ENCODE measurements at regions not wholly inside any gene's neighbourhood (a gene's known extent, or its start where the extent isn't known, plus 50 kb on each side); places are given as distances from the start of the nearest gene placed in this dataset.

DNA sequence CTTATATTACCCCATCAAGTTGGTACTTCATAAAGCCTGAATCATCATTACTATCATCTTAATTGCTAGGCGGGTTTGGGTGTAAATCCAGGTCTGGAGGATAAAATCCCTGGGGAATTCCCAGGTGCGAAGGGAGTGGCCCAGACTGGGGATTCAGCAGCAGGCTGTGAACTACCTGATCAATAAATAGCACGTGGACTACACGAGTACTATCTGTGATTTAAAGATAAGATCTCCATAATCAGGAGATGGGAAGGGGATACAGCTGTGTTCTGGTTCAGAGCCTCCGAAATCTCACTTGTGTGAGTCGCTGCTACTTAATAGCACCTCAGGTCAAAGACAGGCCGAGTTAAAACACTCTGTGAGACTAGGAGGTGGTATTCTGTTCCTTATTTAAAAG lies 512.6 kb upstream of the ZFHX3 start:
- no peak for ATAC-seq

DNA sequence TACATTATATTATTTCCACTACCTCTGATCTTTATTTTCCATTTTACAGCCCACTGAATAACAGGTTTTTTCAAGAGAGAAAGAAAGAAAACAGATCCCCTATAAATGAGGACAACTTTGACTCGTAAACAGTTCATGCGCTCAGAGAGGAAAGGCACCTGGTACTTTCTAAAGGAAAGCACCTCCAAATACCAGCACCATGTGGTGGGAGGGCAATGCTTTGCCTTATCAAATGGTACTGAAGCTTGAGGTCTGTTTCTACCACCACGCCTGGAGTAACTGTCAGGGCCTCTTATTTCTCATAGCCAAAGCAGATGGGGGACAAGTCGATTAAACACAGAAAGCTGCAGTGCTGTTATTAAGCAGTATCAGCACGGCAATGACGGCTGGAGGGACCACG lies 510.3 kb upstream of the ZFHX3 start:
- no peak for ATAC-seq

DNA sequence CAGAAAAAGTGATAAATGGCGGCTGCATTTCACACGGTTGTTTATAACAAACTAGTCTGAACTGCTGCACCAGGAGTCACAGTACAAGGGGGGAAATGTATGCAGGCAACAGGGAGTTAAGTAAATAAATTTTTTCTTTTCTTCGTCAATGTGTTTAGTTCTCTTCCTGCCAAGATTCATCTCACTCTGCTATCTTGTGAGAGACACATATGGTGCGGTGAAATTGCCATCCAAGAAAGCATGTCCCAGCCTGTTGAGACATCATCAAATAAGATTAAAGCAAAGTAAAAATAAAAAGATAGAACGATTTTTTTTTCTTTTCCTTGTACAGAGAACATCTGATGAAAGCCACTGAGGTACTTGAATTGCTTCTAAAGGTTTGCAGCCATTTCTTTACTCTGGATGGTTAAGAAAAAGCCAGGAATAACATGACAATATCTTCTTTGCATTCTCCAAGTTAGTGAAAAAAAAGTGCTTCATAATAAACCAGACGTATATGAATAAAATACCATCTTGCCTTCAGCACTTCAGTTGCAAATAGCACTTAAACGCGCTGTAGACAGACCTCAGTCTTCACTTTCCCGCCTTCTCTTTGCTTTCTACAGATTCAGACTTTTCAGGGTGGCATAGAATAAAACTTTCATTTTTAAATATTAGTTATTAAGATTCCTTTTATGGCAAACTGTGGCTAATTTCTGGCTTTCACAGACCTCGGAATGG lies 506.2 kb upstream of the ZFHX3 start:
- no peak for ATAC-seq

- ATAC-seq = no peak
These were observed 502.2 kb upstream of the ZFHX3 start for GRCh38 chr16:73549984-73550631.

- ATAC-seq = no peak
These were observed 499.9 kb upstream of the ZFHX3 start for GRCh38 chr16:73547552-73548403.

- no peak for ATAC-seq
These were observed 498.5 kb upstream of the ZFHX3 start for GRCh38 chr16:73546341-73546845.

- no peak for ATAC-seq
These were observed 497.8 kb upstream of the ZFHX3 start for GRCh38 chr16:73545755-73546154.

GRCh38 chr16:73545290-73545689 lies 497.4 kb upstream of the ZFHX3 start:
- ATAC-seq = no peak

GRCh38 chr16:73544826-73545225 lies 496.9 kb upstream of the ZFHX3 start:
- ATAC-seq = no peak

GRCh38 chr16:73543970-73544599 lies 496.2 kb upstream of the ZFHX3 start:
- no peak for ATAC-seq

GRCh38 chr16:73543331-73543969 lies 495.5 kb upstream of the ZFHX3 start:
- no peak for ATAC-seq

DNA sequence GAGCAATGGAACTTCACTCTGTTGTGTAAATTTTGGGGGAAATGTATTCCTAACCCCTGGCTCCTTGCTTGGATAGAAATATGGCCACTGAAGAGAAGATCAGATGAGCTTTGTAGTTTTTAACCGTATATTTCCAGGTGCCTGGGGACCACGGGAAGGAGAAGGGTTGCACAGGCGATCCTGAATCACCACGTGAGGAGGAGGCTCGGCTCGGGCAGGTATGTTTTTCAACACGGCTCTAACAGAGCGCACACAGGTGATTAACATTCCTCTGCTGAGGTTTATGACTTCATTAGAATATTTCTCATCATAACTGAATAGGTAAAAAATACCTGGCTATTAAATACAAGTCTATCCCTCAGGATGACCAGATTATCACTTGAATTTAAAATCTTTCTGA lies 495.0 kb upstream of the ZFHX3 start:
- ATAC-seq = no peak

- no peak for ATAC-seq
These were observed 490.0 kb upstream of the ZFHX3 start for GRCh38 chr16:73537921-73538320.

GRCh38 chr16:73536931-73537330 lies 489.0 kb upstream of the ZFHX3 start:
- ATAC-seq = no peak

- no peak for ATAC-seq
These were observed 483.1 kb upstream of the ZFHX3 start for GRCh38 chr16:73531021-73531420.

DNA sequence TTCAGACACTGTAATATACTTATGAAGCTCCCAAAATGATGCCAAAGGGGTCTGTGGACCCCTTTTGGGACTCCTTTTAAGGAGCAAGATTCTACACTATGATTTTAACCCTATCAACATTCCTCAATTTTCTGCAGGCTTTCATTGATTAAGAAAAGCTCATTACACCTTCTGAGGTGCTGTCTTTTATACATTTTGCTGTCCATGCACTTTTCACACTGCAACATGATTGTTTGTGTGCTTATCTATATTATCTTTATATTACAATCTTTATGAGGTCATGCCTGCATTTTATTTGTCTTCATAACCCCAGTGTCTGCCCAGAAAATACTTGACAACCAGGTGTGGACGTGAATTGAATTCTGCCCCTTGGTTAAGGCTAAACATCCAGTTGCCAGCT lies 482.6 kb upstream of the ZFHX3 start:
- ATAC-seq = no peak

GRCh38 chr16:73529303-73530012 lies 481.5 kb upstream of the ZFHX3 start:
- no peak for ATAC-seq

DNA sequence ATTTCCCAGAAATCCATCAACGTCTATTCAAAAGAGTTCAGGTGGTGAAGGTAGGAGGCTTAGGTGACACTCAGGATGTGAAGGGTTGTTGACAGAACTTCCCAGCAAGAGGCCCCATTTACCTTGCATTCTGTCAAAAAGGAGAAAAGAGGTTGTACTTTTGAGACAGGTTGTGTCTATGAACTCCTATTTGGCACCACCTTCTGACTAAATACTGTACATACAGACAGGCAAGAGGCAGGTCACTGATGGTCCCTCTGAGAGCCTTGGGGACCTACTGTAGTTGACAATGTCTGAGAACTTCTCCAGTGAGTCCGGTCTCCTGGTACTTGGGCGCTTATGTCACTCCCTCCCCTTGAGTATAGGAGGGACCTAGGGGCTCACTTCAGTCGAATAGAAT lies 479.3 kb upstream of the ZFHX3 start:
- no peak for ATAC-seq

- ATAC-seq = no peak
These were observed 478.3 kb upstream of the ZFHX3 start for GRCh38 chr16:73526011-73526804.

DNA sequence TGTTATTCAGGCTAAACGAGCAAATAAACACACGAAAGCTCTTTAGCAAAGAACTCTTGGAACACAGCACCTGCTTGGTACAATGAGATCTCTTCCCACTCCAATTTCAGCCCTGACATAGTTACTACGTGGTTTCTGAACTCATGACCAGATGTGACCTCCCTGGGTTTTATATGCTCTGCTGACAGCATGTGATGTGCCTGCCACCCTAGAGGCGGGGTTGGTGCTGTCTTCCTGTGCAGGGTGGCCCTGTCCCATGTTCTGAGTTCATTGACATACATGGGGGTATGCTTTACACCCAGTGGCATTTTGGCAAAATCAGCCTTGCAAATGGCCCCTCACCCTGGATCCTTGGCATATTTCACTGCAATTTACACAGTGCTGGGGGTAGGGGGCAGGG lies 475.3 kb upstream of the ZFHX3 start:
- no peak for ATAC-seq

- no peak for ATAC-seq
These were observed 473.6 kb upstream of the ZFHX3 start for GRCh38 chr16:73521499-73521898.

Data from activated CD4-positive, CD25-positive, alpha-beta regulatory T cell treated with anti-CD3 and anti-CD28 coated beads, Interleukin-2, amount 50 U/mL, for 24 hours (primary cell).